HG03025 (cell line): ENCODE measurements at regions not wholly inside any gene's neighbourhood (a gene's known extent, or its start where the extent isn't known, plus 50 kb on each side); places are given as distances from the start of the nearest gene placed in this dataset.

Experiments used
- ATAC-seq: cut with Tn5 transposase; IDR thresholded peaks from one replicate; pipeline ENCODE4 v1.9.1; 2021; ENCODE audit warnings: mild to moderate bottlenecking, moderate library complexity; ENCODE audit not compliant: unreplicated experiment, low FRiP score

- ATAC-seq: no peak
Measured at GRCh38 chr10:128221117-128221516, 94.9 kb upstream of the MKI67 start.

- no peak for ATAC-seq
Measured at GRCh38 chr10:128221807-128222206, 95.6 kb upstream of the MKI67 start.

GRCh38 chr10:128222332-128222849 is 96.2 kb upstream of the MKI67 start:
- no peak for ATAC-seq

GRCh38 chr10:128230401-128230800 is 104.2 kb upstream of the MKI67 start:
- no peak for ATAC-seq

GRCh38 chr10:128233422-128233821 is 107.2 kb upstream of the MKI67 start:
- no peak for ATAC-seq

- ATAC-seq: no peak
Measured at GRCh38 chr10:128237710-128238109, 111.5 kb upstream of the MKI67 start.

GRCh38 chr10:128241023-128241422 is 114.8 kb upstream of the MKI67 start:
- ATAC-seq: no peak

GRCh38 chr10:128242641-128243040 is 116.4 kb upstream of the MKI67 start:
- ATAC-seq: no peak

GRCh38 chr10:128245026-128245425 is 118.8 kb upstream of the MKI67 start:
- ATAC-seq: no peak

- ATAC-seq: no peak
Measured at GRCh38 chr10:128247576-128247975, 121.4 kb upstream of the MKI67 start.

- no peak for ATAC-seq
Measured at GRCh38 chr10:128254476-128254875, 128.3 kb upstream of the MKI67 start.

- ATAC-seq: no peak
Measured at GRCh38 chr10:128257428-128257827, 131.2 kb upstream of the MKI67 start.

GRCh38 chr10:128258421-128258976 is 132.3 kb upstream of the MKI67 start:
- no peak for ATAC-seq

- ATAC-seq: no peak
Measured at GRCh38 chr10:128263891-128264688, 137.9 kb upstream of the MKI67 start.

GRCh38 chr10:128265596-128265995 is 139.4 kb upstream of the MKI67 start:
- no peak for ATAC-seq

- no peak for ATAC-seq
Measured at GRCh38 chr10:128267581-128267980, 141.4 kb upstream of the MKI67 start.

GRCh38 chr10:128268015-128268722 is 141.9 kb upstream of the MKI67 start:
- ATAC-seq: no peak

GRCh38 chr10:128274938-128275337 is 148.7 kb upstream of the MKI67 start:
- no peak for ATAC-seq

- no peak for ATAC-seq
Measured at GRCh38 chr10:128275388-128276177, 149.4 kb upstream of the MKI67 start.

- ATAC-seq: no peak
Measured at GRCh38 chr10:128277267-128277840, 151.1 kb upstream of the MKI67 start.
